H9 (cell line): ENCODE measurements at regions not wholly inside any gene's neighbourhood (a gene's known extent, or its start where the extent isn't known, plus 50 kb on each side); places are given as distances from the start of the nearest gene placed in this dataset.

Source experiments
- DNase-seq: peaks from one replicate; pipeline ENCODE4 v3.0.0-alpha.2; 2017
- H2AFZ ChIP-seq: one replicate; pipeline ENCODE4 v1.6.1; 2013; ENCODE audit warnings: mild to moderate bottlenecking, low read length, control low read depth, moderate library complexity
- H2AK5ac ChIP-seq: 2 replicates; pipeline ENCODE4 v1.6.1; 2013; ENCODE audit warnings: low read length, control low read depth, mixed read lengths; ENCODE audit not compliant: insufficient read length
- H2BK120ac ChIP-seq: one replicate; pipeline ENCODE4 v1.6.1; 2013; ENCODE audit warnings: low read depth, mild to moderate bottlenecking, low read length, control low read depth, inconsistent platforms; ENCODE audit not compliant: poor library complexity, severe bottlenecking
- H2BK12ac ChIP-seq: 2 replicates; pipeline ENCODE4 v1.6.1; 2013; ENCODE audit warnings: low read length, control low read depth, mixed read lengths, low read depth; ENCODE audit not compliant: insufficient read length
- H2BK15ac ChIP-seq: 2 replicates; pipeline ENCODE4 v1.6.1; 2013; ENCODE audit warnings: low read depth, low read length, control low read depth
- H2BK20ac ChIP-seq: one replicate; pipeline ENCODE4 v1.6.1; 2013; ENCODE audit warnings: low read depth, mild to moderate bottlenecking, low read length, control low read depth, inconsistent platforms; ENCODE audit not compliant: poor library complexity, severe bottlenecking
- H2BK5ac ChIP-seq: 2 replicates; pipeline ENCODE4 v1.6.1; 2013; ENCODE audit warnings: low read length, control low read depth, mixed read lengths; ENCODE audit not compliant: insufficient read length
- H3K14ac ChIP-seq: 2 replicates; pipeline ENCODE4 v1.6.1; 2013; ENCODE audit warnings: low read length, control low read depth; ENCODE audit not compliant: insufficient read depth
- H3K18ac ChIP-seq: 2 replicates; pipeline ENCODE4 v1.6.1; 2013; ENCODE audit warnings: low read depth, mild to moderate bottlenecking, mixed read lengths, low read length, control low read depth; ENCODE audit not compliant: insufficient read length
- H3K23ac ChIP-seq: 2 replicates; pipeline ENCODE4 v1.6.1; 2013; ENCODE audit warnings: low read length, control low read depth, mixed read lengths, low read depth; ENCODE audit not compliant: insufficient read length
- H3K23me2 ChIP-seq: 2 replicates; pipeline ENCODE4 v1.6.1; 2013; ENCODE audit warnings: low read depth, mild to moderate bottlenecking, mixed read lengths, low read length, control low read depth; ENCODE audit not compliant: insufficient read length, poor library complexity, severe bottlenecking
- H3K27ac ChIP-seq: 2 replicates; pipeline ENCODE4 v1.5.1; 2013; ENCODE audit warnings: low read length, control low read depth, mixed read lengths, low read depth; ENCODE audit not compliant: insufficient read length
- H3K27me3 ChIP-seq: 2 replicates; pipeline ENCODE4 v1.6.1; 2013; ENCODE audit warnings: low read length, control low read depth, inconsistent platforms; ENCODE audit not compliant: insufficient read depth
- H3K4ac ChIP-seq: 2 replicates; pipeline ENCODE4 v1.6.1; 2013; ENCODE audit warnings: low read depth, mild to moderate bottlenecking, control low read depth, inconsistent platforms, low read length, moderate library complexity
- H3K4me1 ChIP-seq: 2 replicates; pipeline ENCODE4 v1.6.1; 2013; ENCODE audit warnings: low read length, control low read depth, inconsistent platforms; ENCODE audit not compliant: insufficient read depth
- H3K4me2 ChIP-seq: 2 replicates; pipeline ENCODE4 v1.6.1; 2013; ENCODE audit warnings: low read length, control low read depth, mixed read lengths; ENCODE audit not compliant: insufficient read length, insufficient read depth
- H3K56ac ChIP-seq: 2 replicates; pipeline ENCODE4 v1.6.1; 2013; ENCODE audit warnings: low read depth, mild to moderate bottlenecking, mixed read lengths, low read length, control low read depth; ENCODE audit not compliant: insufficient read length
- H3K79me1 ChIP-seq: 2 replicates; pipeline ENCODE4 v1.6.1; 2013; ENCODE audit warnings: low read depth, mild to moderate bottlenecking, moderate library complexity, low read length, control low read depth, inconsistent platforms; ENCODE audit not compliant: insufficient read depth, poor library complexity, severe bottlenecking
- H3K79me2 ChIP-seq: 2 replicates; pipeline ENCODE4 v1.6.1; 2013; ENCODE audit warnings: low read length, control low read depth, inconsistent platforms; ENCODE audit not compliant: insufficient read depth
- H3K9ac ChIP-seq: 2 replicates; pipeline ENCODE4 v1.6.1; 2013; ENCODE audit warnings: low read length, control low read depth, mixed read lengths; ENCODE audit not compliant: insufficient read length; ENCODE audit errors: extremely low read depth
- H3K9me3 ChIP-seq: one replicate; pipeline ENCODE4 v1.6.1; 2013; ENCODE audit warnings: low read depth, low read length, inconsistent platforms; ENCODE audit not compliant: control insufficient read depth
- H3T11ph ChIP-seq: one replicate; pipeline ENCODE4 v1.6.1; 2013; ENCODE audit warnings: mild to moderate bottlenecking, low read length, control low read depth, inconsistent platforms
- H4K20me1 ChIP-seq: one replicate; pipeline ENCODE4 v1.6.1; 2013; ENCODE audit not compliant: control insufficient read depth, insufficient read length, insufficient read depth
- H4K5ac ChIP-seq: 2 replicates; pipeline ENCODE4 v1.6.1; 2013; ENCODE audit warnings: low read depth, mild to moderate bottlenecking, mixed read lengths, low read length, control low read depth; ENCODE audit not compliant: insufficient read length
- H4K8ac ChIP-seq: replicated peaks from 2 replicates; pipeline ENCODE4 v1.6.1; 2013; ENCODE audit warnings: low read length, control low read depth, mixed read lengths, low read depth; ENCODE audit not compliant: insufficient read length
- H4K91ac ChIP-seq: 2 replicates; pipeline ENCODE4 v1.6.1; 2013; ENCODE audit warnings: low read depth, mild to moderate bottlenecking, moderate library complexity, mixed read lengths, low read length, control low read depth; ENCODE audit not compliant: insufficient read length
- H3K27ac Mint-ChIP-seq, 3 experiments: 2 replicates in 2 of 3; 3 replicates in 1 of 3; pipeline ENCODE4 v1.8.0; 2020 to 2021; ENCODE audit warnings: mixed read lengths in 3 of 3, mild to moderate bottlenecking in 1 of 3, moderate library complexity in 1 of 3
- H3K27me3 Mint-ChIP-seq: 2 replicates; pipeline ENCODE4 v1.8.0; 2021; ENCODE audit warnings: low read depth, mild to moderate bottlenecking, moderate library complexity, mixed read lengths
- H3K36me3 Mint-ChIP-seq, 3 experiments: 2 replicates in 2 of 3; 3 replicates in 1 of 3; pipeline ENCODE4 v1.8.0; 2020 to 2021; ENCODE audit warnings: low read depth in 3 of 3, mixed read lengths in 3 of 3; ENCODE audit not compliant: insufficient read depth in 1 of 3
- H3K4me1 Mint-ChIP-seq, 2 experiments: 2 replicates each; pipeline ENCODE4 v1.8.0; 2020; ENCODE audit warnings: mixed read lengths in 2 of 2
- H3K4me3 Mint-ChIP-seq, 2 experiments: 2 replicates in 1 of 2; 3 replicates in 1 of 2; pipeline ENCODE4 v1.8.0; 2020 to 2021; ENCODE audit warnings: mild to moderate bottlenecking in 2 of 2, mixed read lengths in 2 of 2, moderate library complexity in 1 of 2
- H3K9me3 Mint-ChIP-seq, 2 experiments: 2 replicates in 1 of 2; 3 replicates in 1 of 2; pipeline ENCODE4 v1.8.0; 2020; ENCODE audit warnings: mild to moderate bottlenecking in 2 of 2, mixed read lengths in 2 of 2, moderate library complexity in 1 of 2
- CTCF ChIP-seq: fragments of 200-600 bp; sonication (generic); conservative IDR thresholded peaks from 3 replicates; pipeline ENCODE4 v1.8.0; 2021; ENCODE audit warnings: antibody characterized with exemption, mild to moderate bottlenecking
- WGBS: extraction: QIAGEN DNeasy Blood & Tissue Kit; methylation state at CpG from one replicate; pipeline ENCODE4 v1.1.7; 2013; ENCODE audit warnings: missing lambda C conversion rate, low lambda C conversion rate, mixed read lengths; ENCODE audit not compliant: insufficient read length; ENCODE audit errors: extremely low coverage; 5-methylcytosine and 5-hydroxymethylcytosine counted together

- Histone ChIP-seq H3K79me1 (no peaks in the 10 kb centered on the region), H3K4ac (no peak overlapping the region), H3T11ph (no peak overlapping the region), H2BK5ac (no peak overlapping the region), H3K14ac (no peak overlapping the region), H4K5ac (no peak overlapping the region), H2BK12ac (no peak overlapping the region), H3K4me2 (no peak overlapping the region), H3K4me1 (no peaks in the 10 kb centered on the region), H3K23me2 (no peaks in the 10 kb centered on the region), H3K27me3 (no peaks in the 10 kb centered on the region), H3K23ac (no peak overlapping the region), H3K27ac (no peak overlapping the region), H3K56ac (no peak overlapping the region), H2BK15ac (no peak overlapping the region), H2AFZ (no peak overlapping the region), H2AK5ac (no peak overlapping the region), H4K20me1 (no peaks in the 10 kb centered on the region), H2BK20ac (no peak overlapping the region), H3K9me3 (no peaks in the 10 kb centered on the region), H3K9ac (no peak overlapping the region), H3K18ac (no peak overlapping the region), H2BK120ac (no peak overlapping the region), H4K91ac (no peak overlapping the region), H4K8ac (no peak overlapping the region), H3K79me2 (no peaks in the 10 kb centered on the region)
- no CpG with 5 or more reads among the region's 1 CpG for WGBS
- TF ChIP-seq CTCF: no peak
- H3K36me3 Mint-ChIP-seq: no peaks in the 10 kb centered on the region
- no peaks in the 10 kb centered on the region for H3K27me3 Mint-ChIP-seq
- no peak overlapping the region for H3K4me3 Mint-ChIP-seq
- no peaks in the 10 kb centered on the region for H3K4me1 Mint-ChIP-seq
- DNase-seq: no peak
- no peaks in the 10 kb centered on the region for H3K9me3 Mint-ChIP-seq
- H3K27ac Mint-ChIP-seq: no peak overlapping the region
Observed at GRCh38 chr9:11973011-11973410, 720.2 kb upstream of the TYRP1 start.
